ENCODE measurements at regions not wholly inside any gene's neighbourhood (a gene's known extent, or its start where the extent isn't known, plus 50 kb on each side); places are given as distances from the start of the nearest gene placed in this dataset.

DNA sequence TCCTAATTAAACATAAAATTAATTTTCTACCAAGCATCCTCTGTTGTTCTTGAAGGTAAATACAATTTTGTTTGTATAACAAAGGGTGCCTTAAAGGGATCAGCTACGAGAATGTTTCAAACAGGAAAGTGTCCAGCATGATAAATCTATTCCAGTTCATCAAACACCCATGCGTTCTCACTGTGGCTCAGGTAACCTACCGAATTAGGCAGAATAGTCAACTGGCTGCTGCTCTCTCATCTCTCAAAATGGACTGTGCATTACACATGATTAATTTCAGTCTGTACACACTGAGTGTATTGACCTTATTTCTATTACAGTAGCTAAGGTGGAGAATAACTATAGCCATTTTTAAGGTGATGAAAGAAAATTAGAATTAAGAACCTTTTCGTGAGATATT, 127.5 kb upstream of the RMST start:
- DNase-seq (ENCODE audit: low read depth) = no peak

DNA sequence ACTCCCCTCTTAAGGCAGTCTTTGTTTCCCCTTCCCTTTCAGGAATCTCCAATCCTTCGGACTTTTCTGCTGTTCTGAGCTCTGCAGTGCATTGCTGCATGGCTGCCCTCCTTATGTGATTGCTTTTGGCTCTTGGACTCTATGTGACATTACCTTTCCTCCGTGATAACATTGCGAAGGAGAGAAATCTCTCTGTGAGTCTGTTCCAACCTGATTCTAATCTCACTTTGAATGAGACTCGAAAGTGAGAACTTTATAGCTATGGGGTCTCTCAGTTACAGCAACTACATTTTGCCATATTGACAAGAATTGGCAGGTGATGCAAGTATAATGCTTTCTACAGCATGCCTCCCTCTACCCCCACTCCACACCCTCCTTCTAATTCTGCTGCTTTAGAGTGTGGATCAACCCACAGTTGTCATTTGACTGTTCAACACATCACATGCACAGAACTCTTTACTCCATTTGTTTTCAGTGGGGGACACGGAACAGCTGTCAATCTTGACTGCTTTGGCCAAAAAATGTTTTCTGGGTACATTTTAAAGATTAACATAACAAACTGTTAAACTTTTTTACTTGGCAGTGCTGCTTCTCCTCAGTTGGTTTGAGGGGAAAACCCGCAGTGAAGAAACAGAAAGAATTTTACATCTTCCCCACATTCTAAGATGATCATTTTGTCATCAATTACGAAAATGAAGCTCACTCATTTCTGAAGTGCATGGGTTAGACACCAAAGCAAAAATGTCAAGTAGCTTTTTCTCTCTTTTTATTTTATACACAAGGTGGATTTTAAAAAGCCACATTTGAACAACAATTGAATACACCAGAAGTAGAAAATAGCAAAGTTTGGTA, 125.5 kb upstream of the RMST start:
- DNase-seq (ENCODE audit: low read depth) = no peak

DNA sequence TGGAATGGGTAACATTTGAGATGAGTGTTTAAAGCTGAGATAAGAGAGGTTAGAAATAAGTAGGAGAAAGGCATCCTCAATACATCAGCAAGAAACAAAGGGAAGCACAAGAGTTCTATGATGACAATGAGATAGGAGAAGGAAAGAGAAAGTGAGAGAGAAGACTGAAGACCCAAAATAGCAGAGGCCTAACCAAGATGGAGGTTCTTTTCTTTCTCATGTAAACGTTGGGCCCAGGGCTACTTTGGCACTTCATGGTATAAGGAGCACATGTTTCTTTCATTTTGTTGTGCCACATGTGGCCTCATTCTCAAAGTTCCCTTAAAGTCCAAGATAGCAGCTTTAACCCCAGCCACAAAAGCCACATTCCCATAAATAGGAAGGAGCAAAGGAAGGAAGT, 120.5 kb upstream of the RMST start:
- DNase-seq (ENCODE audit: low read depth) = no peak

- no peak for DNase-seq (ENCODE audit: low read depth)
These were observed 114.6 kb upstream of the RMST start for GRCh38 chr12:97347956-97348355.

GRCh38 chr12:97358361-97358760, 104.2 kb upstream of the RMST start:
- no peak for DNase-seq (ENCODE audit: low read depth)

GRCh38 chr12:97359021-97359690, 103.4 kb upstream of the RMST start:
- no peak for DNase-seq (ENCODE audit: low read depth)

GRCh38 chr12:97363693-97364092, 98.9 kb upstream of the RMST start:
- no peak for DNase-seq (ENCODE audit: low read depth)

- DNase-seq (ENCODE audit: low read depth) = no peak
These were observed 94.0 kb upstream of the RMST start for GRCh38 chr12:97368462-97369163.

GRCh38 chr12:97375310-97375709, 87.3 kb upstream of the RMST start:
- no peak for DNase-seq (ENCODE audit: low read depth)

DNA sequence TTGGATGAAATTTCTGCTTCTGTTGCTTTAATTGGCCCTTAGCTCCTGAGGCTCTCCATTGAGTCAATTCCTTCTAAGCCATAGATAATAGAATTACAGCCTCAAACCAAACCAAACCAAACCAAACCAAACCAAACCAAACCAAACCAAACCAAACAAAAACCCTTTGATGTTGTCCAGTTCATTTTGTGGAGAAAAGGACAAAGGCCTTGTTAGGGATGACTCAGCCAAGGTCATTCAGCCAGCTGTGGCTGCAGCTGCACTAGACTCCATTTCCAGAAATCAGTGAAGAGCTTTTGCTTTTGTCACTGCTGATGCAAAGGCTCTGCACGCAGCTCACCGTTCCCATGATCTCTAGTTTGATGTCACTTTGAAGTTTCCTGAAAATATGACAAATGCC, 82.2 kb upstream of the RMST start:
- DNase-seq (ENCODE audit: low read depth) = no peak

DNA sequence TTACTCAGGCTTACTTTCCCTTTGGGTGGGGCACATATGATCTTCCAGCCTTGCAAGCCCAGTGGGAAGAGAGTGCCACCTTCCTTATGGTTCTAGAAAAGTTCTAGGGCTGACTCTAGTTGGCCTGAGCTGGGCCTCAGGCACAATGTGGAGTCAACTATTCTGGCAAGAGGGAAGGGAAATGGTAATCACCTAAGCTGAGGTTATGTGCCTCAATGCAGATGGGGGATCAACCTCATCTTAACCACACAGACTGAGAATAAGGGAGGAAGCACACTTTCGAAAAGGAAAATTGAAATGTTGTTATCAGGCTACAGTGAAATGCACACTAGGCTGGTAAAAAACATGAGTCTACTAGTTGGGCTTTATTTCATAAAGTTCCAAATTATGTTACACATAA, 77.5 kb upstream of the RMST start:
- no peak for DNase-seq (ENCODE audit: low read depth)

- no peak for DNase-seq (ENCODE audit: low read depth)
These were observed 76.4 kb upstream of the RMST start for GRCh38 chr12:97386133-97386581.

DNA sequence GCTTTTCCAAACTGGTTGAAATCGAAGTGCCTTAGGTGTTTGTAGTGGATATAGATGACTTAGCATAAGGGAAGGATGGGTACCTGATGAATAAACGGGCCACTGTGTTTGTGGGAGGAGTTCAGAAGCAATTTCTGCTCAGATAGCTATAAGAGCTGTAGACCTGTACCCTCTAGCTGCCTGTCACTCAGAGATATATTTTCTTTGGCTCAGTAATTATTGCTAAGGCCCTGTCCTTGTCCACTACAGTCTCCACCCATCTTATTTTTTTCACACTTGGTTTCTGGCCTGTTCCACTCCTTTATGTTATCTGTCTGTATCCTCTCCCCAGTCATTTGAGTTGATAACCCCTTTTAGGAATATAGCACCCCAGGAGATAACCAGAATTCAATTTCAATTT, 74.8 kb upstream of the RMST start:
- no peak for DNase-seq (ENCODE audit: low read depth)

DNA sequence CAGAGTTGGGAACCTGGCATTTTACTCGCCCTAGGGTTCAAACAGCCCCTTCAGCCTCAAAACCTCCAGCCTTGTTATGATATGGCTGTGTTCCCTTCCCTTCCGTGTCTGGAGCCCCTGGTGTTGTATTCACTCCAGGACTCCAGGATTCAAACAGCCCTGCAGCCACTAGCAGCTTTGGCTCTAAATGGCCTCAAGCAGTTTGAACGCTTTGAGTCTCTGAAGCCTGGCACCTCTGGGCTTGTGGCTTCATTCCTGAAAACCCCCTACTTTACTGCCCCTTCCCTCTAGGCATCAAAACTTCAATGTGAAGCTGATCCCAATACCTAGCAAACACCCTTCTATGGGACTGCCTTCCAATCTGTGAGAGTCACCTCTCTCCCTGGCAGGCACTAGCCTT, 67.9 kb upstream of the RMST start:
- DNase-seq (ENCODE audit: low read depth) = no peak

DNA sequence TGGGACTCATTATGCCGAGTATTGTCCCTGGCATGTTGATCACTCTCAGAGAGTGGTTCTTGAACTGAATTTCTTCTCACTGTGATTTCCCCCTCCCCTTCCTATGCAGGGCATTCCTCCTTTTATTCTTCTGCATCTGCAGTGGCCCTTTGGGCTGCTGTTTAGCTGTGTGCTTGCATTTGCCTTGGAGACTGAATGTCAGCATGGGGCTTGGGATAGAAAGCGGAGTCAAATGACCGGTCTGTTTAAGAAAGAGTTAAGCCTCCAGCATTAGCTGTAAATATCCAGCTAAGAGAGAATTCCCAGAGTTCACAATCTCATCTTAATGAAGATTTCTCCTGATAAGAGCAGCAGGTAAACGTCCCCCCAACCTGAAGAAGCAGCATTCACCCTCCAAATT, 65.6 kb upstream of the RMST start:
- DNase-seq (ENCODE audit: low read depth) = no peak

GRCh38 chr12:97398704-97399103, 63.9 kb upstream of the RMST start:
- DNase-seq (ENCODE audit: low read depth) = no peak

DNA sequence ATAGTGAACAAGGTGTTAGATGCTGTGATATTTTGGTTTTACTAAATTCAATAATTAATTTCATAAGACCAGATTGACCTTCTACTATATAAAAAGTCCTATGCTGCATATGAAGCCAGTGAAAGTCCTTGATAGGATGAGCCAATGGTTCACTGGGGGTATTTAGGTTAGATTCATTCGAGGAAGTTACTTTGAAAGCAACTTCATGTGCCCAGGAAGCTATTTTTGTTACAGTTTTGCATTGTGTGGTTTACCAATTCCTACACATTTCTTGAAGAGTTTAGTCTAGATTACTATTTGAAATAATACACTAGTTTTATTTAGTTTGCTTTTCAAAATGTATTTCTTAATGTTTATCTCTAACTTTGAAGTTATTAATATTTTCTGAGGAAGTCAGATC, 58.5 kb upstream of the RMST start:
- DNase-seq (ENCODE audit: low read depth) = no peak

- DNase-seq (ENCODE audit: low read depth) = no peak
These were observed 58.1 kb upstream of the RMST start for GRCh38 chr12:97404543-97404942.

- no peak for DNase-seq (ENCODE audit: low read depth)
These were observed 54.2 kb upstream of the RMST start for GRCh38 chr12:97408363-97408762.

- no peak for DNase-seq (ENCODE audit: low read depth)
These were observed 51.3 kb upstream of the RMST start for GRCh38 chr12:97411341-97411740.
